ENCODE measurements at regions not wholly inside any gene's neighbourhood (a gene's known extent, or its start where the extent isn't known, plus 50 kb on each side); places are given as distances from the start of the nearest gene placed in this dataset.
A peak's percentile ranks its signal among the peaks of the same experiment; 100 is the strongest.

- TF ChIP-seq CTCF (conservative IDR thresholded peaks at IDR 0.05) = no peak
- H3K27ac ChIP-seq = peak overlapping the region; percentile 20; the same call in 1 of the 2 replicates
Observed at GRCh38 chr1:115233598-115233997, 104.5 kb downstream of the NGF start.

GRCh38 chr1:115230281-115230680 lies 107.8 kb downstream of the NGF start:
- no peak for TF ChIP-seq CTCF (conservative IDR thresholded peaks at IDR 0.05)
- peak overlapping the region; percentile 32 for H3K27ac ChIP-seq

GRCh38 chr1:115229016-115229415 lies 109.0 kb downstream of the NGF start:
- H3K27ac ChIP-seq = peak overlapping the region; percentile 32
- TF ChIP-seq CTCF (conservative IDR thresholded peaks at IDR 0.05) = no peak

- no peak for TF ChIP-seq CTCF (conservative IDR thresholded peaks at IDR 0.05)
- 0 out of 2 replicates have a peak overlapping the region, but pooled peaks have one; percentile 32 for H3K27ac ChIP-seq
Observed at GRCh38 chr1:115228191-115228590, 109.9 kb downstream of the NGF start.

GRCh38 chr1:115227346-115228082 lies 110.5 kb downstream of the NGF start:
- H3K27ac ChIP-seq = no peak overlapping the region
- TF ChIP-seq CTCF (conservative IDR thresholded peaks at IDR 0.05) = no peak

- H3K27ac ChIP-seq = no peak overlapping the region
- TF ChIP-seq CTCF (conservative IDR thresholded peaks at IDR 0.05) = no peak
Observed at GRCh38 chr1:115225993-115226685, 111.9 kb downstream of the NGF start.

- TF ChIP-seq CTCF (conservative IDR thresholded peaks at IDR 0.05) = no peak
- no peak overlapping the region for H3K27ac ChIP-seq
Observed at GRCh38 chr1:115224636-115225035, 113.4 kb downstream of the NGF start.
